ENCODE measurements at regions not wholly inside any gene's neighbourhood (a gene's known extent, or its start where the extent isn't known, plus 50 kb on each side); places are given as distances from the start of the nearest gene placed in this dataset.

- 60 to 67% methylated on average over 1 of the region's 1 CpG for WGBS, 2 donors (ENCODE audit: low coverage in 1 of 2)
- Histone ChIP-seq H3K4me1 (no peaks in the 10 kb centered on the region), H3K4me3 (no peak overlapping the region), H3K9me3 (peaks cover 0 to under 1% (median 0%) of the 10 kb centered on the region in 3 donors), H3K36me3 (no peaks in the 10 kb centered on the region), H3K27ac (no peak overlapping the region), H3K27me3 (no peaks in the 10 kb centered on the region)
- ATAC-seq, result no peak
- TF ChIP-seq CTCF (IDR thresholded peaks at IDR 0.05), result no peak
- TF ChIP-seq EP300 (IDR thresholded peaks at IDR 0.05), result no peak
- TF ChIP-seq POLR2A (IDR thresholded peaks at IDR 0.05), result no peak
- TF ChIP-seq POLR2AphosphoS5 (IDR thresholded peaks at IDR 0.05), result no peak
Measured at GRCh38 chr5:117065800-117066199, 491.2 kb upstream of the SEMA6A start.

- 50% methylated on average over 1 of the region's 1 CpG for WGBS, 2 donors (ENCODE audit: low coverage in 1 of 2)
- no peak for ATAC-seq
- H3K36me3 ChIP-seq, result no peaks in the 10 kb centered on the region
Measured at GRCh38 chr5:117065161-117065560, 490.5 kb upstream of the SEMA6A start.

GRCh38 chr5:117060099-117060498 lies 485.5 kb upstream of the SEMA6A start:
- Histone ChIP-seq H3K27ac (no peak overlapping the region), H3K9me3 (no peaks in the 10 kb centered on the region), H3K36me3 (no peaks in the 10 kb centered on the region), H3K4me3 (no peak overlapping the region), H3K4me1 (no peaks in the 10 kb centered on the region), H3K27me3 (no peaks in the 10 kb centered on the region)
- 78 to 100% methylated on average over 1 of the region's 1 CpG for WGBS, 2 donors (ENCODE audit: low coverage in 1 of 2)
- no peak for ATAC-seq
- TF ChIP-seq POLR2A (IDR thresholded peaks at IDR 0.05) (no peak), CTCF (IDR thresholded peaks at IDR 0.05) (no peak), EP300 (IDR thresholded peaks at IDR 0.05) (no peak), POLR2AphosphoS5 (IDR thresholded peaks at IDR 0.05) (no peak)

More at GRCh38 chr5:117065161-117065560, 490.5 kb upstream of the SEMA6A start:
- H3K4me3 ChIP-seq, result no peak overlapping the region
- H3K9me3 ChIP-seq, result no peaks in the 10 kb centered on the region
- no peaks in the 10 kb centered on the region for H3K4me1 ChIP-seq
- TF ChIP-seq POLR2AphosphoS5 (IDR thresholded peaks at IDR 0.05) (no peak), POLR2A (IDR thresholded peaks at IDR 0.05) (no peak), EP300 (IDR thresholded peaks at IDR 0.05) (no peak), CTCF (IDR thresholded peaks at IDR 0.05) (no peak)
- H3K27ac ChIP-seq, result no peak overlapping the region
- no peaks in the 10 kb centered on the region for H3K27me3 ChIP-seq

GRCh38 chr5:117058740-117059139 lies 484.1 kb upstream of the SEMA6A start:
- Histone ChIP-seq H3K4me1 (no peaks in the 10 kb centered on the region), H3K36me3 (no peaks in the 10 kb centered on the region), H3K4me3 (no peak overlapping the region), H3K9me3 (no peaks in the 10 kb centered on the region), H3K27me3 (no peaks in the 10 kb centered on the region), H3K27ac (no peak overlapping the region)
- TF ChIP-seq POLR2AphosphoS5 (IDR thresholded peaks at IDR 0.05) (no peak), POLR2A (IDR thresholded peaks at IDR 0.05) (no peak), EP300 (IDR thresholded peaks at IDR 0.05) (no peak), CTCF (IDR thresholded peaks at IDR 0.05) (no peak)
- ATAC-seq, result no peak

- no peaks in the 10 kb centered on the region for H3K4me1 ChIP-seq
- no peaks in the 10 kb centered on the region for H3K36me3 ChIP-seq
- H3K27me3 ChIP-seq, result no peaks in the 10 kb centered on the region
- no peak overlapping the region for H3K4me3 ChIP-seq
- no peaks in the 10 kb centered on the region for H3K9me3 ChIP-seq
- no peak for ATAC-seq
- 89% methylated on average over 2 of the region's 2 CpGs for WGBS, 2 donors (ENCODE audit: low coverage in 1 of 2)
- no peak for TF ChIP-seq POLR2A (IDR thresholded peaks at IDR 0.05)
- no peak for TF ChIP-seq CTCF (IDR thresholded peaks at IDR 0.05)
- TF ChIP-seq POLR2AphosphoS5 (IDR thresholded peaks at IDR 0.05), result no peak
- no peak for TF ChIP-seq EP300 (IDR thresholded peaks at IDR 0.05)
- no peak overlapping the region for H3K27ac ChIP-seq
Measured at GRCh38 chr5:117055517-117055916, 480.9 kb upstream of the SEMA6A start.
